ENCODE measurements at regions not wholly inside any gene's neighbourhood (a gene's known extent, or its start where the extent isn't known, plus 50 kb on each side); places are given as distances from the start of the nearest gene placed in this dataset.

GRCh38 chr1:47519491-47519890 lies 81.6 kb downstream of the FOXD2 start:
- TF ChIP-seq SP1 (IDR thresholded peaks at IDR 0.05) (no peak), FOXK2 (IDR thresholded peaks at IDR 0.05) (no peak), BHLHE40 (IDR thresholded peaks at IDR 0.05; ENCODE audit: borderline replicate concordance) (no peak), NFRKB (IDR thresholded peaks at IDR 0.05) (no peak)
- TF ChIP-seq, protein P1, sequence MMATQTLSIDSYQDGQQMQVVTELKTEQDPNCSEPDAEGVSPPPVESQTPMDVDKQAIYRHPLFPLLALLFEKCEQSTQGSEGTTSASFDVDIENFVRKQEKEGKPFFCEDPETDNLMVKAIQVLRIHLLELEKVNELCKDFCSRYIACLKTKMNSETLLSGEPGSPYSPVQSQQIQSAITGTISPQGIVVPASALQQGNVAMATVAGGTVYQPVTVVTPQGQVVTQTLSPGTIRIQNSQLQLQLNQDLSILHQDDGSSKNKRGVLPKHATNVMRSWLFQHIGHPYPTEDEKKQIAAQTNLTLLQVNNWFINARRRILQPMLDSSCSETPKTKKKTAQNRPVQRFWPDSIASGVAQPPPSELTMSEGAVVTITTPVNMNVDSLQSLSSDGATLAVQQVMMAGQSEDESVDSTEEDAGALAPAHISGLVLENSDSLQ (IDR thresholded peaks at IDR 0.05): no peak

Measured in HEK293T (cell line).